ENCODE measurements at regions not wholly inside any gene's neighbourhood (a gene's known extent, or its start where the extent isn't known, plus 50 kb on each side); places are given as distances from the start of the nearest gene placed in this dataset.

- no peak overlapping the region for H3K4me3 ChIP-seq (ENCODE audit: low read depth in 1 of 5, low read length in 5 of 5)
- peaks cover 0 to 2% (median 0%) of the 10 kb centered on the region in 5 donors for H3K9me3 ChIP-seq (ENCODE audit: control insufficient read depth in 5 of 5, low read length in 5 of 5)
- no peaks in the 10 kb centered on the region for H3K27me3 ChIP-seq (ENCODE audit: control insufficient read depth in 5 of 5, insufficient read depth in 4 of 5, low read length in 5 of 5)
- H3K4me1 ChIP-seq (ENCODE audit: control insufficient read depth in 5 of 5, insufficient read depth in 5 of 5, low read length in 5 of 5): no peaks in the 10 kb centered on the region
- no peak overlapping the region for H3K27ac ChIP-seq (ENCODE audit: low read depth, low read length)
- H3K9ac ChIP-seq (ENCODE audit: low read length in 5 of 5): no peak overlapping the region
- no peaks in the 10 kb centered on the region for H3K36me3 ChIP-seq (ENCODE audit: control insufficient read depth in 5 of 5, insufficient read depth in 5 of 5, low read length in 5 of 5)
Observed at GRCh38 chr7:52723606-52724005, 311.8 kb upstream of the POM121L12 start.

- Histone ChIP-seq H3K27me3 (ENCODE audit: control insufficient read depth in 5 of 5, insufficient read depth in 4 of 5, low read length in 5 of 5) (no peaks in the 10 kb centered on the region), H3K27ac (ENCODE audit: low read depth, low read length) (no peak overlapping the region), H3K9ac (ENCODE audit: low read length in 5 of 5) (no peak overlapping the region), H3K4me3 (ENCODE audit: low read depth in 1 of 5, low read length in 5 of 5) (no peak overlapping the region), H3K4me1 (ENCODE audit: control insufficient read depth in 5 of 5, insufficient read depth in 5 of 5, low read length in 5 of 5) (no peaks in the 10 kb centered on the region), H3K9me3 (ENCODE audit: control insufficient read depth in 5 of 5, low read length in 5 of 5) (no peaks in the 10 kb centered on the region), H3K36me3 (ENCODE audit: control insufficient read depth in 5 of 5, insufficient read depth in 5 of 5, low read length in 5 of 5) (no peaks in the 10 kb centered on the region)
Observed at GRCh38 chr7:52720856-52721255, 314.6 kb upstream of the POM121L12 start.

DNA sequence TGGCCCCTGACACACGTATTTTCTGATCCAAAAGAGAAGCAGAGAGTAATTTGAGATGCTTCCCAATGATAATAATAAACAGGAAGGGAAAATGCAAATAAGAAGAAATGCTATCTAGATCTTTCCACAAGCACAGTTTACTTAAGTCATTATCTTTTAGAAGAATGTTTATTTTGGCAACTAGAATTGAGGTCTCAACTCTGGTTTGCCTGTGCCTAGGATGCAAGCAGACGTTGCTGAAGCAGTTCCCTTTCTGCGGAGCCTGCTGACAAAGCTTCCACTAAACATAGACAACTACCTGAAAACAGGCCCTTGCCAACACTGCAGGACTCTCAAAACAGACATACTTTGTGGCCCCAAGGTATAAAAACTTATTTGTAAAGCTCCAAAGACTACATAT, 315.8 kb upstream of the POM121L12 start:
- Histone ChIP-seq H3K27ac (ENCODE audit: low read depth, low read length) (no peak overlapping the region), H3K36me3 (ENCODE audit: control insufficient read depth in 5 of 5, insufficient read depth in 5 of 5, low read length in 5 of 5) (no peaks in the 10 kb centered on the region), H3K4me1 (ENCODE audit: control insufficient read depth in 5 of 5, insufficient read depth in 5 of 5, low read length in 5 of 5) (no peaks in the 10 kb centered on the region), H3K9ac (ENCODE audit: low read length in 5 of 5) (no peak overlapping the region), H3K4me3 (ENCODE audit: low read depth in 1 of 5, low read length in 5 of 5) (no peak overlapping the region), H3K9me3 (ENCODE audit: control insufficient read depth in 5 of 5, low read length in 5 of 5) (no peaks in the 10 kb centered on the region), H3K27me3 (ENCODE audit: control insufficient read depth in 5 of 5, insufficient read depth in 4 of 5, low read length in 5 of 5) (no peaks in the 10 kb centered on the region)

DNA sequence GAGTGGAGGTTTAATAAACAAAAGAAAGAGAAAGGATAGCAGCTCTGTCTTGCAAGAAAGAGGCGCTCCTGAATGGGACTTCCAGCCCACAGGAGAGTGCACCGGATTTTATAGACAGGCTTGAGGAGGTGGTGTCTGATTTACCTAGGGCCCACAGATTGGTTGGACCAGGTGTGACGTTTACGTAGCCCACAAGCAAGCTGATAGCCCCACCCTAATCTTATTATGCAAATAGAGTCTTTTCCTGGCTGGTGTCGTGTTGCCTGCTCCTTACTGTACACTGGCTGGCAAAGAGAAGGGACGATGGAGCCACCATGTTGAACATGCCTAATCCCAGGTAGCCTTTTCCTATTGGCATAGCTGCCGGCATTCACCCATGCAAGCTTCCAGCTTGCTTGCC, 319.7 kb upstream of the POM121L12 start:
- H3K36me3 ChIP-seq (ENCODE audit: control insufficient read depth in 5 of 5, insufficient read depth in 5 of 5, low read length in 5 of 5): no peaks in the 10 kb centered on the region
- no peak overlapping the region for H3K9ac ChIP-seq (ENCODE audit: low read length in 5 of 5)
- H3K9me3 ChIP-seq (ENCODE audit: control insufficient read depth in 5 of 5, low read length in 5 of 5): no peaks in the 10 kb centered on the region
- H3K27ac ChIP-seq (ENCODE audit: low read depth, low read length): no peak overlapping the region
- H3K4me1 ChIP-seq (ENCODE audit: control insufficient read depth in 5 of 5, insufficient read depth in 5 of 5, low read length in 5 of 5): no peaks in the 10 kb centered on the region
- no peaks in the 10 kb centered on the region for H3K27me3 ChIP-seq (ENCODE audit: control insufficient read depth in 5 of 5, insufficient read depth in 4 of 5, low read length in 5 of 5)
- no peak overlapping the region for H3K4me3 ChIP-seq (ENCODE audit: low read depth in 1 of 5, low read length in 5 of 5)

DNA sequence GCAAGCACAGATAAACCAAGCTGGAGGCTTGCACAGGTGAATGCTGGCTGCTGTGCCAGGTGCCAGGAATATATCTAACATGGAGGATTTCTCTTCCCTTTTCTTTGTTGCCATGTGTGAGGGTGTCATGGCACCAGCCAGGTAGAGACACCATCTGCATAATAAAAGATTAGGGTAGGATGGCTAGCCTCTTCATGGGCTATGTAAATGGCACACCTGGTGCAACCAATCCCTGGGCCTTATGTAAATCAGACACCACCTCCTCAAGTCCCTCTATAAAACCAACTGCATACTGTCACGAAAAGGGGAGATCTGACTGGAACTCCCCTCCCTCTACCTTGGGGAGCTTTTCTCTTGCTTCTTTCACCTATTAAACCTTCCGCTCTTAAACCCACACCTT, 322.5 kb upstream of the POM121L12 start:
- Histone ChIP-seq H3K27me3 (ENCODE audit: control insufficient read depth in 5 of 5, insufficient read depth in 4 of 5, low read length in 5 of 5) (no peaks in the 10 kb centered on the region), H3K4me3 (ENCODE audit: low read depth in 1 of 5, low read length in 5 of 5) (no peak overlapping the region), H3K36me3 (ENCODE audit: control insufficient read depth in 5 of 5, insufficient read depth in 5 of 5, low read length in 5 of 5) (no peaks in the 10 kb centered on the region), H3K9ac (ENCODE audit: low read length in 5 of 5) (no peak overlapping the region), H3K27ac (ENCODE audit: low read depth, low read length) (no peak overlapping the region), H3K4me1 (ENCODE audit: control insufficient read depth in 5 of 5, insufficient read depth in 5 of 5, low read length in 5 of 5) (no peaks in the 10 kb centered on the region), H3K9me3 (ENCODE audit: control insufficient read depth in 5 of 5, low read length in 5 of 5) (peaks cover 0 to 5% (median 3%) of the 10 kb centered on the region in 5 donors)

DNA sequence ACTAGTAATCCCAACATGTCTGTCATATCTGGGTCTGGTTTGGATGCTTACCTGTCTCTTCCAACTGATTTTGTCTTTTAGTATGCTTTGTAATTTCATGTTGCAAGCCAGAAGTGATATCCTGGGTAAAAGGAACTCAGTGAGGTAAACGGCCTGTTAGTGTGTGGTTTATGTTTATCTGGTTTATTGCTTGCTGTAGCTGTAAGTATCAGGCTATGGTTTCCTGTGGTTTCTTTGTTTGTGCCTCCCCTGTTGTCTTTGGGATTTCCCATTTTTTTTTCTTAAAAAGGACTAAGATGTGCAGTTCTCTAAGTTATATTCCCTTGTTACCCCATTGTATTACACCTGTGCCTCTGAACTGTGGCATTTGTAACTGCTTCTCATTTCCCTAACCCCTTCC, 323.5 kb upstream of the POM121L12 start:
- no peaks in the 10 kb centered on the region for H3K4me1 ChIP-seq (ENCODE audit: control insufficient read depth in 5 of 5, insufficient read depth in 5 of 5, low read length in 5 of 5)
- peaks cover 0 to 5% (median 3%) of the 10 kb centered on the region in 5 donors for H3K9me3 ChIP-seq (ENCODE audit: control insufficient read depth in 5 of 5, low read length in 5 of 5)

DNA sequence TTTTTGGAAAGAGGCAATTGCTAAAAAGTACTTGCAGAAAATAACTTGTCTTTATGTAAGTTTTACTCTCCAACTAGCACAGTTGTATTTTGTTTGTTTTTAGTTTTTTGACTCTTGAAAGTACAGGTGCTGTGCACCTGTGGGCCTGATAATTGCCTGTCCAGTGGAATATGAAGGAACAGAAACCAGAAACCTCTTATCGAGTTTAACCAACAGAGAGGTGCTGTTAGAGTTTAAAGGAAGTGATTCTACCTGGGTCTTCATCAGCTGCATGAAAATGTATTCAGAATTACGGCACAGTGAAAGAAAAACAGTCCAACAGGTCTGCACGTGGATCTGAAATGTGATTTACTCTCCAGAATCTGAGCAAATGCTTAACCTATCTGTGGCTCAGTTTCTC, 326.6 kb upstream of the POM121L12 start:
- Histone ChIP-seq H3K27me3 (ENCODE audit: control insufficient read depth in 5 of 5, insufficient read depth in 4 of 5, low read length in 5 of 5) (no peaks in the 10 kb centered on the region), H3K36me3 (ENCODE audit: control insufficient read depth in 5 of 5, insufficient read depth in 5 of 5, low read length in 5 of 5) (no peaks in the 10 kb centered on the region), H3K9ac (ENCODE audit: low read length in 5 of 5) (no peak overlapping the region), H3K4me3 (ENCODE audit: low read depth in 1 of 5, low read length in 5 of 5) (no peak overlapping the region), H3K4me1 (ENCODE audit: control insufficient read depth in 5 of 5, insufficient read depth in 5 of 5, low read length in 5 of 5) (no peaks in the 10 kb centered on the region), H3K9me3 (ENCODE audit: control insufficient read depth in 5 of 5, low read length in 5 of 5) (peaks cover 0 to 5% (median 3%) of the 10 kb centered on the region in 5 donors), H3K27ac (ENCODE audit: low read depth, low read length) (no peak overlapping the region)

More for the DNA sequence above, 323.5 kb upstream of the POM121L12 start:
- no peaks in the 10 kb centered on the region for H3K36me3 ChIP-seq (ENCODE audit: control insufficient read depth in 5 of 5, insufficient read depth in 5 of 5, low read length in 5 of 5)
- no peak overlapping the region for H3K27ac ChIP-seq (ENCODE audit: low read depth, low read length)
- H3K9ac ChIP-seq (ENCODE audit: low read length in 5 of 5): no peak overlapping the region
- H3K27me3 ChIP-seq (ENCODE audit: control insufficient read depth in 5 of 5, insufficient read depth in 4 of 5, low read length in 5 of 5): no peaks in the 10 kb centered on the region
- no peak overlapping the region for H3K4me3 ChIP-seq (ENCODE audit: low read depth in 1 of 5, low read length in 5 of 5)

DNA sequence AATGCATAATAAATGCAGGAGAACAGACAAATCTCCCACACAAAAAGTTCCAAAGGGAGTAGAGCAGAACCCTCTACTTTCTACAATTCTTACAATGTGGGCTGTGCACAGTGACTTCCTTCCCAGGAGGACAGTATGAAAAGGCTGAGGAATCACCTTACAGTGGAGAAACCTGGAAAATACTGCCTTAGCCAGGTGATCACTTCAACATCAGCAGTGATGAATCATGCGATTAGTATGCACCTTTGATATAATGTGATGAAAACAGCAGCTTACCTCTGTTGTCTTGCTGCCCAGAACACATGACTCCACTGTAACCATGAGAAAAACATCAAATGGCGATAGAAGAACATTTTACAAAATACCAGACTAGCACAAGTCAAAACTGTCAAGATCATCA, 329.7 kb upstream of the POM121L12 start:
- no peaks in the 10 kb centered on the region for H3K36me3 ChIP-seq (ENCODE audit: control insufficient read depth in 5 of 5, insufficient read depth in 5 of 5, low read length in 5 of 5)
- H3K9me3 ChIP-seq (ENCODE audit: control insufficient read depth in 5 of 5, low read length in 5 of 5): peaks cover 0 to 5% (median 3%) of the 10 kb centered on the region in 5 donors
- H3K27me3 ChIP-seq (ENCODE audit: control insufficient read depth in 5 of 5, insufficient read depth in 4 of 5, low read length in 5 of 5): no peaks in the 10 kb centered on the region
- H3K4me3 ChIP-seq (ENCODE audit: low read depth in 1 of 5, low read length in 5 of 5): no peak overlapping the region
- H3K4me1 ChIP-seq (ENCODE audit: control insufficient read depth in 5 of 5, insufficient read depth in 5 of 5, low read length in 5 of 5): no peaks in the 10 kb centered on the region
- no peak overlapping the region for H3K27ac ChIP-seq (ENCODE audit: low read depth, low read length)
- no peak overlapping the region for H3K9ac ChIP-seq (ENCODE audit: low read length in 5 of 5)

- no peak overlapping the region for H3K27ac ChIP-seq (ENCODE audit: low read depth, low read length)
- H3K9ac ChIP-seq (ENCODE audit: low read length in 5 of 5): no peak overlapping the region
- H3K4me3 ChIP-seq (ENCODE audit: low read depth in 1 of 5, low read length in 5 of 5): no peak overlapping the region
- no peaks in the 10 kb centered on the region for H3K4me1 ChIP-seq (ENCODE audit: control insufficient read depth in 5 of 5, insufficient read depth in 5 of 5, low read length in 5 of 5)
- no peaks in the 10 kb centered on the region for H3K36me3 ChIP-seq (ENCODE audit: control insufficient read depth in 5 of 5, insufficient read depth in 5 of 5, low read length in 5 of 5)
- no peaks in the 10 kb centered on the region for H3K27me3 ChIP-seq (ENCODE audit: control insufficient read depth in 5 of 5, insufficient read depth in 4 of 5, low read length in 5 of 5)
- H3K9me3 ChIP-seq (ENCODE audit: control insufficient read depth in 5 of 5, low read length in 5 of 5): peaks cover 0 to 4% (median 0%) of the 10 kb centered on the region in 5 donors
Observed at GRCh38 chr7:52700349-52700748, 335.1 kb upstream of the POM121L12 start.

GRCh38 chr7:52695973-52696595, 339.3 kb upstream of the POM121L12 start:
- Histone ChIP-seq H3K27ac (ENCODE audit: low read depth, low read length) (no peak overlapping the region), H3K9ac (ENCODE audit: low read length in 5 of 5) (no peak overlapping the region), H3K36me3 (ENCODE audit: control insufficient read depth in 5 of 5, insufficient read depth in 5 of 5, low read length in 5 of 5) (no peaks in the 10 kb centered on the region), H3K27me3 (ENCODE audit: control insufficient read depth in 5 of 5, insufficient read depth in 4 of 5, low read length in 5 of 5) (no peaks in the 10 kb centered on the region), H3K9me3 (ENCODE audit: control insufficient read depth in 5 of 5, low read length in 5 of 5) (peaks cover 0 to 4% (median 0%) of the 10 kb centered on the region in 5 donors), H3K4me1 (ENCODE audit: control insufficient read depth in 5 of 5, insufficient read depth in 5 of 5, low read length in 5 of 5) (peaks cover 0 to 4% (median 0%) of the 10 kb centered on the region in 5 donors), H3K4me3 (ENCODE audit: low read depth in 1 of 5, low read length in 5 of 5) (no peak overlapping the region)

All from subcutaneous abdominal adipose tissue (tissue), 5 donors.